OCI-M1 (cell line): ENCODE measurements at regions not wholly inside any gene's neighbourhood (a gene's known extent, or its start where the extent isn't known, plus 50 kb on each side); places are given as distances from the start of the nearest gene placed in this dataset.

ENCODE experiments used
- DNase-seq: peaks from one replicate; lab custom pipeline; 2025; lab: John Stamatoyannopoulos, UW

GRCh38 chr7:12741951-12742575 lies 54.6 kb downstream of the ARL4A start:
- peak; percentile 75 for DNase-seq

GRCh38 chr7:12746211-12746610 lies 58.8 kb downstream of the ARL4A start:
- DNase-seq = no peak

GRCh38 chr7:12747687-12748306 lies 60.4 kb downstream of the ARL4A start:
- DNase-seq = peak; percentile 48

GRCh38 chr7:12749069-12749468 lies 61.6 kb downstream of the ARL4A start:
- no peak for DNase-seq

- DNase-seq = no peak
These were observed 62.3 kb downstream of the ARL4A start for GRCh38 chr7:12749746-12750145.

GRCh38 chr7:12751764-12752163 lies 64.3 kb downstream of the ARL4A start:
- DNase-seq = no peak

GRCh38 chr7:12754179-12754578 lies 66.7 kb downstream of the ARL4A start:
- no peak for DNase-seq

- DNase-seq = no peak
These were observed 69.4 kb downstream of the ARL4A start for GRCh38 chr7:12756821-12757220.

GRCh38 chr7:12757443-12757842 lies 70.0 kb downstream of the ARL4A start:
- no peak for DNase-seq

- no peak for DNase-seq
These were observed 71.7 kb downstream of the ARL4A start for GRCh38 chr7:12759151-12759550.

- DNase-seq = no peak
These were observed 73.7 kb downstream of the ARL4A start for GRCh38 chr7:12761111-12761510.

- DNase-seq = no peak
These were observed 74.3 kb downstream of the ARL4A start for GRCh38 chr7:12761691-12762090.

GRCh38 chr7:12764458-12764891 lies 77.0 kb downstream of the ARL4A start:
- no peak for DNase-seq

GRCh38 chr7:12765431-12766100 lies 78.1 kb downstream of the ARL4A start:
- no peak for DNase-seq

- DNase-seq = no peak
These were observed 79.0 kb downstream of the ARL4A start for GRCh38 chr7:12766416-12766815.

- no peak for DNase-seq
These were observed 81.5 kb downstream of the ARL4A start for GRCh38 chr7:12768948-12769347.

- DNase-seq = no peak
These were observed 82.0 kb downstream of the ARL4A start for GRCh38 chr7:12769444-12769843.

GRCh38 chr7:12770227-12770975 lies 83.0 kb downstream of the ARL4A start:
- no peak for DNase-seq

- DNase-seq = no peak
These were observed 84.0 kb downstream of the ARL4A start for GRCh38 chr7:12771378-12771877.

GRCh38 chr7:12772768-12773167 lies 85.3 kb downstream of the ARL4A start:
- DNase-seq = no peak

- no peak for DNase-seq
These were observed 89.8 kb downstream of the ARL4A start for GRCh38 chr7:12777257-12777656.

- no peak for DNase-seq
These were observed 92.5 kb downstream of the ARL4A start for GRCh38 chr7:12779947-12780346.
